ENCODE measurements at regions not wholly inside any gene's neighbourhood (a gene's known extent, or its start where the extent isn't known, plus 50 kb on each side); places are given as distances from the start of the nearest gene placed in this dataset.

GRCh38 chr1:106290805-106291501 is 765.5 kb upstream of the PRMT6 start:
- no peak for DNase-seq (ENCODE audit: low read depth)
- TF ChIP-seq CTCF (IDR thresholded peaks at IDR 0.05; ENCODE audit: insufficient read depth, low read length): no peak
- H3K4me3 ChIP-seq (ENCODE audit: low read depth, low read length): no peak overlapping the region

GRCh38 chr1:106292130-106292529 is 764.3 kb upstream of the PRMT6 start:
- TF ChIP-seq CTCF (IDR thresholded peaks at IDR 0.05; ENCODE audit: insufficient read depth, low read length): no peak
- no peak overlapping the region for H3K4me3 ChIP-seq (ENCODE audit: low read depth, low read length)
- no peak for DNase-seq (ENCODE audit: low read depth)

GRCh38 chr1:106296431-106296830 is 760.0 kb upstream of the PRMT6 start:
- TF ChIP-seq CTCF (IDR thresholded peaks at IDR 0.05; ENCODE audit: insufficient read depth, low read length): no peak
- DNase-seq (ENCODE audit: low read depth): no peak
- no peak overlapping the region for H3K4me3 ChIP-seq (ENCODE audit: low read depth, low read length)

- DNase-seq (ENCODE audit: low read depth): no peak
- H3K4me3 ChIP-seq (ENCODE audit: low read depth, low read length): no peak overlapping the region
- no peak for TF ChIP-seq CTCF (IDR thresholded peaks at IDR 0.05; ENCODE audit: insufficient read depth, low read length)
Observed at GRCh38 chr1:106304106-106304505, 752.4 kb upstream of the PRMT6 start.

GRCh38 chr1:106319612-106320011 is 736.9 kb upstream of the PRMT6 start:
- DNase-seq (ENCODE audit: low read depth): no peak
- H3K4me3 ChIP-seq (ENCODE audit: low read depth, low read length): no peak overlapping the region
- no peak for TF ChIP-seq CTCF (IDR thresholded peaks at IDR 0.05; ENCODE audit: insufficient read depth, low read length)

- no peak for DNase-seq (ENCODE audit: low read depth)
- TF ChIP-seq CTCF (IDR thresholded peaks at IDR 0.05; ENCODE audit: insufficient read depth, low read length): no peak
- H3K4me3 ChIP-seq (ENCODE audit: low read depth, low read length): no peak overlapping the region
Observed at GRCh38 chr1:106325600-106325999, 730.9 kb upstream of the PRMT6 start.

- DNase-seq (ENCODE audit: low read depth): no peak
- no peak overlapping the region for H3K4me3 ChIP-seq (ENCODE audit: low read depth, low read length)
- TF ChIP-seq CTCF (IDR thresholded peaks at IDR 0.05; ENCODE audit: insufficient read depth, low read length): no peak
Observed at GRCh38 chr1:106344494-106344893, 712.0 kb upstream of the PRMT6 start.

Data from fibroblast of the aortic adventitia (primary cell).